ENCODE measurements at regions not wholly inside any gene's neighbourhood (a gene's known extent, or its start where the extent isn't known, plus 50 kb on each side); places are given as distances from the start of the nearest gene placed in this dataset.
"Not testable (repeated sequence)": the region's sequence is repeated elsewhere in the genome, so short reads cannot be mapped to it uniquely, and the experiment has no call there.

DNA sequence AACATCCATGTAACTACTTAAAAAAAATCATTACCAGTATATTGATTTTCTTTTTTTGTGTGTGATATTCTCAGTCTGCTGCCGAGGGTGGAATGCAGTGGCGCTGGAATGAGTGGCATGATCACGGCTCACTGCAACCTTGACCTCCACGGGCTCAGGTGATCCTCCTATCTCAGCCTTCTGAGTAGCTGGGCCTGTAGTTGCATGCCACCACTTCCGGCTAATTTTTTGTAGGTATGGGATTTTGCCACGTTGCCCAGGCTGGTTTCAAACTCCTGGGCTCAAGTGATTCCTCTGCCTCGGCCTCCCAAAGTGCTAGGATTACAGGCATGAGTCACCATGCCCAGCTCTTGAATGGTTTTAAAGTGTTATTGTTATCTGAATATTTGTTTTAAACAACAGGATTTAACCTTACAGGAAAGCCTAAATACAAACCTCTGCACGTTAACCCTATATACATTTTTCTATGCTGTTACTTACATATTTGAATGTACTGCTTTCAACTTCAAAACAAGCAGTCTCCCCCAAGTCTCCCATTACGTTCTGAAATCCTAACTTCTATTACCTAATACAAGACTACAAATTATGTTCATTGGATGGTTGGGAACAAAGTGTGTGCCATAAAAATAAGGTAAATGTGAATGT lies 61.7 kb downstream of the KPNA2 start:
- Histone ChIP-seq H3K27ac (ENCODE audit: low read depth, low read length, poor library complexity, severe bottlenecking) (no peak overlapping the region), H3K4me3 (ENCODE audit: low read depth, low read length, poor library complexity, severe bottlenecking) (no peak overlapping the region), H3K9me3 (ENCODE audit: low read depth, low read length, poor library complexity, severe bottlenecking) (no peaks in the 10 kb centered on the region), H3K27me3 (replicated peaks; ENCODE audit: insufficient read depth, low read depth, low read length, poor library complexity) (no peaks in the 10 kb centered on the region), H3K36me3 (ENCODE audit: insufficient read depth, low read length, poor library complexity, severe bottlenecking) (no peaks in the 10 kb centered on the region), H3K4me1 (ENCODE audit: insufficient read depth, low read length, poor library complexity, severe bottlenecking) (peaks cover 4% of the 10 kb centered on the region)
- intact Hi-C loops (cut with micrococcal nuclease; ENCODE audit: unreplicated experiment): no loop called here
- ChIA-PET POLR2A (ENCODE audit: low non-redundant PET) (no interaction called here), CTCF (no interaction called here)
- no peak for TF ChIP-seq EZH2 (IDR thresholded peaks at IDR 0.05; ENCODE audit: borderline replicate concordance, low read depth, low read length, poor library complexity, severe bottlenecking)
- no peak for TF ChIP-seq CTCF (conservative IDR thresholded peaks at IDR 0.05; ENCODE audit: low read depth, low read length)
- BruUV-seq (replicated peaks): no TSS peak
- no peak for DNase-seq (ENCODE audit: low spot score)

GRCh38 chr17:68099341-68099753 lies 63.8 kb downstream of the KPNA2 start:
- H3K27ac ChIP-seq (ENCODE audit: low read depth, low read length, poor library complexity, severe bottlenecking); H3K9me3 ChIP-seq (ENCODE audit: low read depth, low read length, poor library complexity, severe bottlenecking); H3K4me3 ChIP-seq (ENCODE audit: low read depth, low read length, poor library complexity, severe bottlenecking); intact Hi-C loops (cut with micrococcal nuclease; ENCODE audit: unreplicated experiment); H3K36me3 ChIP-seq (ENCODE audit: insufficient read depth, low read length, poor library complexity, severe bottlenecking); BruUV-seq (replicated peaks); DNase-seq (ENCODE audit: low spot score); H3K4me1 ChIP-seq (ENCODE audit: insufficient read depth, low read length, poor library complexity, severe bottlenecking); CTCF ChIA-PET; H3K27me3 ChIP-seq (replicated peaks; ENCODE audit: insufficient read depth, low read depth, low read length, poor library complexity); POLR2A ChIA-PET (ENCODE audit: low non-redundant PET): not testable (repeated sequence)

GRCh38 chr17:68100000-68100641 lies 64.6 kb downstream of the KPNA2 start:
- BruUV-seq (replicated peaks): no TSS peak
- intact Hi-C loops (cut with micrococcal nuclease; ENCODE audit: unreplicated experiment): no loop called here

More at GRCh38 chr17:68100000-68100641, 64.6 kb downstream of the KPNA2 start:
- CTCF ChIA-PET: no interaction called here
- Histone ChIP-seq H3K4me1 (ENCODE audit: insufficient read depth, low read length, poor library complexity, severe bottlenecking) (peaks cover 4% of the 10 kb centered on the region), H3K27ac (ENCODE audit: low read depth, low read length, poor library complexity, severe bottlenecking) (no peak overlapping the region), H3K4me3 (ENCODE audit: low read depth, low read length, poor library complexity, severe bottlenecking) (no peak overlapping the region), H3K36me3 (ENCODE audit: insufficient read depth, low read length, poor library complexity, severe bottlenecking) (no peaks in the 10 kb centered on the region), H3K9me3 (ENCODE audit: low read depth, low read length, poor library complexity, severe bottlenecking) (no peaks in the 10 kb centered on the region), H3K27me3 (replicated peaks; ENCODE audit: insufficient read depth, low read depth, low read length, poor library complexity) (no peaks in the 10 kb centered on the region)
- POLR2A ChIA-PET (ENCODE audit: low non-redundant PET): no interaction called here
- TF ChIP-seq EZH2 (IDR thresholded peaks at IDR 0.05; ENCODE audit: borderline replicate concordance, low read depth, low read length, poor library complexity, severe bottlenecking) (no peak), CTCF (conservative IDR thresholded peaks at IDR 0.05; ENCODE audit: low read depth, low read length) (no peak)
- no peak for DNase-seq (ENCODE audit: low spot score)
